Neural progenitor cell (in vitro differentiated cells): ENCODE measurements at regions not wholly inside any gene's neighbourhood (a gene's known extent, or its start where the extent isn't known, plus 50 kb on each side); places are given as distances from the start of the nearest gene placed in this dataset.

ENCODE experiments used
- CTCF ChIP-seq: fragments of 200-600 bp; sonication (generic); IDR thresholded peaks from 2 replicates; pipeline ENCODE4 v1.5.1; 2017; ENCODE audit warnings: antibody characterized with exemption, mild to moderate bottlenecking
- EZH2 ChIP-seq: fragments of 200-600 bp; sonication (generic); IDR thresholded peaks from 2 replicates; pipeline ENCODE4 v1.6.1; 2017; ENCODE audit warnings: antibody characterized with exemption, mild to moderate bottlenecking, moderate library complexity

- TF ChIP-seq CTCF = no peak
- TF ChIP-seq EZH2 = no peak
Measured at GRCh38 chr13:58566176-58566575, 934.6 kb downstream of the PCDH17 start.
